UCSD-AML1 (cell line): ENCODE measurements at regions not wholly inside any gene's neighbourhood (a gene's known extent, or its start where the extent isn't known, plus 50 kb on each side); places are given as distances from the start of the nearest gene placed in this dataset.
A peak's percentile ranks its signal among the peaks of the same experiment; 100 is the strongest.
"Not testable (repeated sequence)": the region's sequence is repeated elsewhere in the genome, so short reads cannot be mapped to it uniquely, and the experiment has no call there.

Experiments used
- DNase-seq: peaks from one replicate; lab custom pipeline; 2025; ENCODE audit not compliant: unreplicated experiment; lab: John Stamatoyannopoulos, UW

- no peak for DNase-seq
Observed at GRCh38 chr5:2094616-2094995, 211.9 kb upstream of the IRX4 start.

GRCh38 chr5:2093859-2094615 lies 211.3 kb upstream of the IRX4 start:
- DNase-seq, result no peak

GRCh38 chr5:2091921-2092320 lies 209.2 kb upstream of the IRX4 start:
- no peak for DNase-seq

GRCh38 chr5:2087980-2088379 lies 205.3 kb upstream of the IRX4 start:
- DNase-seq, result no peak

- no peak for DNase-seq
Observed at GRCh38 chr5:2075365-2075764, 192.6 kb upstream of the IRX4 start.

GRCh38 chr5:2071562-2071961 lies 188.8 kb upstream of the IRX4 start:
- no peak for DNase-seq

- not testable (repeated sequence) for DNase-seq
Observed at GRCh38 chr5:2070787-2071186, 188.1 kb upstream of the IRX4 start.

GRCh38 chr5:2068531-2068930 lies 185.8 kb upstream of the IRX4 start:
- no peak for DNase-seq

GRCh38 chr5:2066373-2066772 lies 183.6 kb upstream of the IRX4 start:
- DNase-seq, result no peak

- DNase-seq, result not testable (repeated sequence)
Observed at GRCh38 chr5:2063380-2063779, 180.7 kb upstream of the IRX4 start.

GRCh38 chr5:2052687-2053086 lies 170.0 kb upstream of the IRX4 start:
- no peak for DNase-seq

- DNase-seq, result no peak
Observed at GRCh38 chr5:2049876-2050275, 167.2 kb upstream of the IRX4 start.

- no peak for DNase-seq
Observed at GRCh38 chr5:2048664-2049063, 165.9 kb upstream of the IRX4 start.

- no peak for DNase-seq
Observed at GRCh38 chr5:2047341-2047927, 164.7 kb upstream of the IRX4 start.

- no peak for DNase-seq
Observed at GRCh38 chr5:2044041-2044440, 161.3 kb upstream of the IRX4 start.

- no peak for DNase-seq
Observed at GRCh38 chr5:2039180-2039531, 156.4 kb upstream of the IRX4 start.

- peak; percentile 78 for DNase-seq
Observed at GRCh38 chr5:2038321-2039179, 155.8 kb upstream of the IRX4 start.

GRCh38 chr5:2036885-2037284 lies 154.2 kb upstream of the IRX4 start:
- no peak for DNase-seq

- DNase-seq, result no peak
Observed at GRCh38 chr5:2032432-2032831, 149.7 kb upstream of the IRX4 start.

GRCh38 chr5:2031581-2031980 lies 148.9 kb upstream of the IRX4 start:
- DNase-seq, result no peak

GRCh38 chr5:2030131-2030530 lies 147.4 kb upstream of the IRX4 start:
- no peak for DNase-seq

- DNase-seq, result no peak
Observed at GRCh38 chr5:2029206-2029605, 146.5 kb upstream of the IRX4 start.
